ENCODE measurements at regions not wholly inside any gene's neighbourhood (a gene's known extent, or its start where the extent isn't known, plus 50 kb on each side); places are given as distances from the start of the nearest gene placed in this dataset.

DNA sequence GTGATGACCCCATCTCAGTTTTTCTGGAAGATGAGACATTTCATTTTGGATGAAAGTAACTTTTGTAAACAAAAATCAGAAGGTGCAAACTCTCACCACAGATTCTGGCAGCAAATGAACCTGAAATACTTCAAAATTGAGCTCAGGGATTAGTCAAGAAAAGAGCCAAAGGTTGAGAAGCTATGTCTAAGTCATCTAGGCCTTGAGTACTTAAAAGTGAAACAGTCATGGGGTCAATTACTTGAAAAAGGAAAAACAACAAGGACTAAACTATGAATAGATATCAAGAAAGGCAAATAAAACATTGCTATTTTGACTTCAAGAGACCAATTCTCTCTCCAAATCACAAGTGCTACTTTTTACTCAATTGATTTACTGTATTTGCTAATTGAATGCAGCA, 285.1 kb downstream of the RBM43 start:
- DNase-seq (ENCODE audit: low spot score) = no peak

DNA sequence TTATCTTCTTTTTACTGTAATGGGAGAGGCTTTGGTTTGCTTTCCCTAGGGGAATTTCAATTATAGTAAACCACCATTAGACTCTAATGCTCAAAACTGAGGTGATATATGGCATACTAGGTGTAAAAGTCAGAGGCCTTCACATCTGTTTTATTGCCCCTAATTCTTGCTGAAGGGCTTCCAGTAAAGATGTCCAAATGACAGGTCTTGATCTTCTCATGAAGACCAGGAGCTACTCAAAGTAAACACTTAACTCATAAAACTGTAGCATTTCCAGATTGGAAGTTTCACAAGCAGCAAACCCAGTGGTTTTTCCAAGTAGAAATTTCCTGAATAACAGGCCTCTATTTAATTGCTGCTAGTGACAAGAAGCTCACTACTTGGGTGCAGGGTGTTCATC, 286.8 kb downstream of the RBM43 start:
- no peak for DNase-seq (ENCODE audit: low spot score)

DNA sequence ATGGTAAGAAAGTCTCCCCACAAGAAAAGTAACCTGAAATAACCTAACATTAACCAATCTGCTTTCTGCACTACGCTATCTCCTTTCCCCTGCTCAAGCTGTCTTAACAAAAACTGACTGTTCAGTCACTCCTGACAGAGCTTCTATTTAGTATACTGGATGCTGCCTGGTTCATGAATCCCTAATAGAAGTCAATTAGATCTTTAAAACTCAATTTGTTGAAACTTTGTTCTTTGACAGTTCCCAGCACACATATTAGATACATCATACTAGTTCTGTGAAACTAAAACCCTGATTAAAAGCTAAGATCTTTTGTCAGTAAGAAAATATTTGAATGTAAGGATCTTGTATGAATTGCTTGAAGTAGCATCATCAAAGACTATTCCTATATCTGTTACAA, 287.4 kb downstream of the RBM43 start:
- no peak for DNase-seq (ENCODE audit: low spot score)

DNA sequence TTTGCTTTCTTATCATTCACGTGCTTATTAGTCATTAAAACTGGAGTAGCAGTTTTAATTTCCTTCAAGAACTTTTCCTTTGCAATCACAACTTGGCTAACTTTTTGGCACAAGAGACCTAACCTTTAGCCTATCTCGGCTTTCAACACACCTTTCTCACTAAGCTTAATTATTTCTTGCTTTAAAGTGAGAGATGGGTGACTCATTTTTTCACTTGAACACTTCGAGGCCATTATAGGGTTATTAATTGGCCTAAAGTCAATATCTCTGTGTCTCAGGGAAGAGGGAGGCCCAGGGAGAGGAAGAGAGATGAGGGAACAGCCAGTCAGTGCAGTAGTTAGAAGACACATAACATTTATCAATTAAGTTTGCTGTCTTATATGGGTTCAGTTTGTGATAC, 289.8 kb downstream of the RBM43 start:
- DNase-seq (ENCODE audit: low spot score) = no peak

DNA sequence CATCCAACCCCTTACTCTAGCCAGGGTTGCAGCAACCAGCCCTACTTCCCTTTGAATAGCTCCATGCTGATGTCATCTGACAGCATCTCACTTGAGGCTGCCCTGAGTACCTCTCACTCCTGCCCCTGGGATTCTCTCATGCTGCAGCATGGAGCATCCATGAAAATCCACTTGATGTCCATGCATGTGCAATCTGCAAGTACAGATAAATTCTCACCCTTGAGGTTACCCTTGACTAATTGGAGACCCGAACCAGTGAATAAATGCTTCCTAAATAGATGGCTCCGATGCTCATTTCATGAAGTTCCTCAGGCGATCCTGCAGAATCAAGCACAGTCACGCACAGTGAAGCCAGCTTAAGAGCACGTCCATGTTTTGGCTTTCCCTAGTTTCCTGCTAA, 298.3 kb downstream of the RBM43 start:
- no peak for DNase-seq (ENCODE audit: low spot score)

DNA sequence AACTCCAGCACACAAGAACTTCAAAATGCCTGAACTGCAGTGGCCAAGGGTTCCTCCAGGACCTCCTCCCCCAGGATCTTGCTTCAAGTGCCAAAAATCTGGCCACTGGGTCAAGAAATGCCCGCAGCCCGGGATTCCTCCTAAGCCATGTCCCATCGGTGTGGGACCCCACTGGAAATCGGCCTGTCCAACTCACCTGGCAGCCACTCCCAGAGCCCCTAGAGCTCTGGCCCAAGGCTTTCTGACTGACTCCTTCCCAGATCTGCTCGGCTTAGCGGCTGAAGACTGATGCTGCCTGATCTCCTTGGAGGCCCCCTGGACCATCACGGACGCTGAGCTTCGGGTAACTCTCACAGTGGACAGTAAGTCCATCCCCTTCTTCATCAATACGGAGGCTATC, 306.4 kb downstream of the RBM43 start:
- DNase-seq (ENCODE audit: low spot score) = no peak

DNA sequence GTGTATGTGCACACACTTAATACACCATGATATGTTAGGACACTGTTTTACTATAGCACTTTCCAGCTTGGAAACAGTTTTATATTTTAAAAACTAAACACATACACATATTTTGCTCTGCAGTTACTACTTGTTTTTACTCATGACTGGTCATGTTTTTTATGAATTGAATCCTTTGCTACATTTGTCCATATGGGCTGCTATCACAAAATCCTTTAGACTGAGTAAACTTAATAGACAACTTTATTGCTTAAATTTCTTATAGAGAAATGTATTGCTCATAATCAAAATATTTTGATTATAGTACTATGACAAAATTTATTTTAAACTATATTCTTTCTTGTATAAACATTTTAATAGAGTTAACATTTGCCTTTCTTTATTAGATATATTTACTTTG, 314.8 kb downstream of the RBM43 start:
- DNase-seq (ENCODE audit: low spot score) = no peak

DNA sequence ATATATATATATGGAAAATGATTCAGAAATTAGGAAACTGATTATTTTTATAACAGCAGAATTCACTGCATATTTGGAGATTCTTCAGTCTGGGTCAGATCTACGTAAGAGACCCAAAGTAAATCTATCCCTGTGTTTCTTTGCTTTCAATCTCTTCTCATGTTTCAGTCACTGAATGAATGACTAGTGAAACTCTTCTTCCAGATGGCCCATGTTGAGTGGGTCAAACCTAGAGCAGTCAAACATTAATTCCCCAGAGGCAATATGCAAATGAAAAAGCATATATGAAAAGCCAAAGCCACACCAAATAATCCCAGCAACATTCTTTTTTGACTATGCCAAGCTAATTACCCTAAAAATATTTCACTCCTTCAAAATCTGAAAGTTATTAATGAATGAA, 317.3 kb downstream of the RBM43 start:
- no peak for DNase-seq (ENCODE audit: low spot score)

DNA sequence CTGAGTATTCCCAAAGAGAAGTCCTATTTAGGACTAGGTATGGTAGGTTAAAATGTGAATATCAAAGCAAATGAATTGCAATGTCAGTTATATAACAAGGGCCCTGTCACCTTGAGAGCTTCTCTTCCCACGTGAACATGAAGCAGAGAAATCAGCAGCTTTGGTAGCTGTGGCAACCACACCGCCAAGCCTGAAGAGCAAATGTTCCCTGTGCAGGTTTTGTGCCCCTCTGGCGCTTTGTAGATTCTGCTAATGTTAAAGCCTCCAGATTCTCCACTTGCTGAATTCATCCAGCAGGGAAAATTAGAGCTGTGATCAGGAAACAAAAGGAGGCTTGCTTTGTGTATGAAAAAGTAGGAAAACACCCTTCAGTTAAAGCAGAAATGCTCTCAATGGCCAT, 322.6 kb downstream of the RBM43 start:
- no peak for DNase-seq (ENCODE audit: low spot score)

DNA sequence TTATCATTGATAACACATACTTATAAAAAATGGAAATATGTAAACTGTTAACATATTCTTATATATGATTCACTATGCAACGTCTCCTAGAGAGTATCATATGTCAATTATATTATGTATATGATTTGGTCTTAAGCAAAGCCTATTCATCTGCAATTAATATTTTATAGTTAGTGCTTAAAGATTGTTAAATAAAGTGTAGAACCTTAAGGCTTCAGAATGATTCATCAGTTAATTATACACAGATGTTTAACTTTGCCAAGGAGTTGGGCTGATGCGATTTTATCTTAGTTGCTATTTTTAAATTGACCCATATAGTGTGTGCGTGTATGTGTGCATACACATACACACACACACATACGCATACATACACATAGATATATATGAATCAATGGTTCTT, 323.1 kb downstream of the RBM43 start:
- DNase-seq (ENCODE audit: low spot score) = no peak

DNA sequence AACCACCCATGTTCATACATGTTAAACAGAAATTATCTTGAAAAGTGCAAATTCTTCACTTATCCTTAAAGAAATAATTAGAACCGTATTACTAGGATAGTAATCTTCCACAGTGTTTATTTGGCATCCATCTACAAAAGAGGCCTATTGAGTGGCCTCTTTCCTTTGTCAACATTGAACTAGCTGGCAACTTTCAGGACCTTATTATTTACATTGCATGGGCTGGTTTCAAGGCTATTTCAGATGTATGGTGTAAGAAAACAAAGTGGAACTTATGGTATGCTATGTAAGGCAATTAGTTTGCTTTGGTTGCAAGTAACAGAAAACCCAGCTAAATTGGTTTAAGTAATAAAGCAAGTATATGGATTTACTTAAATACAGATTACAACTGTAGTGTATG, 324.6 kb downstream of the RBM43 start:
- DNase-seq (ENCODE audit: low spot score) = peak; percentile 15

DNA sequence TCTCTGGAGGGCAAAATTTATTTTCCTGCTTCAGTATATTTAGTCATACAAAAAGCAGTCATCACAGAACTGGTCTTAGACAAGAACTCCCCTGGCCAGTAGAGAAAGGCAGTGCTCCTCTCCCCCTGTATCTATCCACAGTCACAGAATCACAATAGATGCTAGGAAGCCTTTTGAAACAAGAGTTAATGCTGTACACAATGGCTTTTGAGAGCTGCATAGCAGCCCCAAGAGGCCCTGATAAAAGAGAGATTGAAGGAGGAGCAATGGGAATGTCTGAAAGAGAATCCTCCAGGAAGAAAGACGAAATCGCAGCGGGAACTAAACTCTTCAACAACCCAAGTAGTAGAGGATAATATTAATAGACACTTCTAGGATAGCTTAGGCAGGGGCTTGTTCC, 330.2 kb downstream of the RBM43 start:
- DNase-seq (ENCODE audit: low spot score) = no peak

DNA sequence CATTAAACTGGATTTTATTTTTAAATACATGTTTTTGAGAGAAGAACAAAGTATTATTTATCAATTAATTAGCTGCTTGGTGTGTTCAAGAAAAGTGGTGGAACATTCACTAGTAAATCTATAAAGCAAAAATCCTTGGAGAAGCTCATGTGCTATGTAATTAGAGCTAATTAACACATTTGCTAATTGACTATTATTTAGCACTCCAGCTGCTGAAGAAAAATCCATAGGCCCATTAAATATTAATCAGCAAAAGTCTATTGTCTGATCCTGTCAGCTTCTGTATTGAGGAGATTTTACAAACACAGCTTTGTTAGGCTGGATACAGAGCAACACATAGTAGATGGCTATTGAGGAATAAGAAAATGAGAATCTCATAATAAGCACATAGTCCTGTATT, 336.1 kb downstream of the RBM43 start:
- no peak for DNase-seq (ENCODE audit: low spot score)

DNA sequence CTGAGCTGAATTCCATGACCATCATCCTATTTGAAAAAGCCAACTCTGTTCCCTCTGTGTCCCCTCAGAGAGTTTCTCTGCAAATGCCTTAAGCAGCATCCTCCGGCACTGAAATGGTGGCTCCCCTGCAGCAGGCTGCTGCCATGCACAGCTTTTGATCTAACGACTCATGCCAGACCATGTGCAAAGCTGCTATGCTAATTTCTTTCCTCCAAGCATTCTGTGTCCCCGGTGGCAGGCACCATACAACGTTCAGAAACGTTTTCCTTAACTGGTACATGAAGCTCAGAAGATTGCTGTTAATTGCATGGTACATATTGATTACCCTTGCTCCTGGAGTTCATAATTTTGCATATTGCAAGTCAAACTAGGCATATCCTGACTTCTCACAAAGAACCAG, 336.8 kb downstream of the RBM43 start:
- DNase-seq (ENCODE audit: low spot score) = no peak

DNA sequence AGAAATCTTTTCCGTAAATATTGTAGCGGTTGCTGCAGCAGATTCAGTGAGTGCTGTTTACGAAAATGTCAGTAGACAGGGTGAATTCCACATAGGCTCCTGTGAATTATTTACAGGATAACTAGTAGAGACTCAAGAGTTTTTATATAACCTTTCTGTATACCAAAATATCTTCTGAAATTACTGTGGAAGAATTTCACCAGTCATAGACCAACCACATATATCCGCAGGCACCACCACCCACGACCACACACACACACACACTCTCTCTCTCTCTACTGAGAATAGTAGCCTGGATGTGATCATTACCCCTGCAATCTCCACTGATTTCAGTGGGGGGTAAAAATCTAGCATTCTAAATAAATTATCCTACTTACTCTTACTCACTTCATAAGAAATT, 341.8 kb downstream of the RBM43 start:
- DNase-seq (ENCODE audit: low spot score) = no peak

DNA sequence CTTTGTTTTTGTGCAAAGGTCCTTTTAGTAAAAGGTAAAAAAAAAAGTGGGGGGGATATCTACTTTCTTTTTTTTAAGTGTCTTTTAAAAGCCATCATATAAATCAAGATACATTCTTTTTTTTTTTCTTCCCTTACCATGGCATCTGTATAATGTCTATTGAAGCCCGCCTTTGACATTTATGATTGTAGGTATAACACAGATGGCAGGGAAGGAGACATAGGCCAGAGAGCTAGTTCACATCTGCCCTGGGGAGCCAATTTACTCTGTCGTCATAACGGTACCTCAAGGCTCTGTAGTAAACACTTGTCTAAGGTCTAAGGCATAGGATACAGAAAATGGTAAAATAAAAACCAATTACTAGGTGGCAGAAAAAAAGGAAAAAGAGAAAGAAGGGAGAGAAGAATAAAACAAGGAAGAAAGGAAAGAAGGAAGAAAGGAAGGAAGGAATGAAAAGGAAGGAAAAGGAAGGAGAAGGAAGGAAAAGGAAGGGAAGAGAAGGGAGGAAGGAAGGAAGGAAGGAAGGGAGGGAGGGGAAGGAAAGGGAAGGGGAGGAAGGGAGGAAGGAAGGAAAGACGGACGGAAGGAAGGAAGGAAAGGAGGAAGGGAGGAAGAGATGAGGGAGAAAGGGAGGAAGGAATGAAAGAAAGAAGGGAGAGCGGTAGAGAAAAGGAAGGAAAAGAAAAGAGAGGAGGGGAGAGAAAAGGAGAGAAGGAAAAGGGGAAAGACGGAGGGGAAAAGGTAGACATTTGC, 343.5 kb downstream of the RBM43 start:
- no peak for DNase-seq (ENCODE audit: low spot score)

DNA sequence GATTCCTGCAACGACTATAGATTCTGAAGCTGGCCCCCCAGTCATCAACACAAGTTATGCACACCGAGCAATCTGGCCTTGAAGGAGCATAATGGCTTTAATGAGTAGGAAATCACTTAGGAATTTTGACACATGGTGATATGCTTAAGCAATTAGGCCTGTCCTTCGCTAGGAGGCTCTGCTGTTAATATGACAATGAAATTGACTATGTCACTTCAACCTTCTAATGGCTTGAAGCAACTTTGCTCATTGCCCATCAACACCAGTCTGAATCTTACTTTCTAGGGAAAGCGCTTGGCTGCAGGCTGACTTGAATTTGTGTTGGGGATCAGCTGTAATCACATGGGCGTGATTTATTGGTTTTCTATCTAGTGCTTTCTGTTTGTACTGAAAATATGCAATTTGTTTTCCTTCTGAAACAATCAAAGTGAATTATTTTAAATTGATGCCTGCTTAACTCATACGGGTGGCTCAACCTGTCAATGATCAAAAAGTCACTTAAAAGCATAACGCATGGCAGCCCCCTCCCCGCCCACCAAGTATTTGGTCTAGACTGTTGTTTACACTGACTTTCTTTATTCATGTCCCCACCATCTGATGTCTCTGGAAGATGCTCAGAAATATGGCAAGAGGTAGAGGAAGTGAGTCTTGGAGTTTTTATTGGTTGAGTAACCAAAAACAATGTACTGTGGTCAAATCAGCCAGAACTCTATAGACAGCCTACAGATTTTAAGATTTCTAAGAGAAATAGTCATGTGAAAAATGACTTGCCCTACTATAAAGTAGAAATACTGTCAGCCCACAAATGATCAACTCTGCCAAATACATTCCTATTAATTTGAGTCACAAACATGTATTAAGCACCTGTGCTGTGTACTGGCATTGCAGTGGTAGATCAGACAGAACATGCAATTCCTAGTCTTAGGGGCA, 344.9 kb downstream of the RBM43 start:
- no peak for DNase-seq (ENCODE audit: low spot score)

DNA sequence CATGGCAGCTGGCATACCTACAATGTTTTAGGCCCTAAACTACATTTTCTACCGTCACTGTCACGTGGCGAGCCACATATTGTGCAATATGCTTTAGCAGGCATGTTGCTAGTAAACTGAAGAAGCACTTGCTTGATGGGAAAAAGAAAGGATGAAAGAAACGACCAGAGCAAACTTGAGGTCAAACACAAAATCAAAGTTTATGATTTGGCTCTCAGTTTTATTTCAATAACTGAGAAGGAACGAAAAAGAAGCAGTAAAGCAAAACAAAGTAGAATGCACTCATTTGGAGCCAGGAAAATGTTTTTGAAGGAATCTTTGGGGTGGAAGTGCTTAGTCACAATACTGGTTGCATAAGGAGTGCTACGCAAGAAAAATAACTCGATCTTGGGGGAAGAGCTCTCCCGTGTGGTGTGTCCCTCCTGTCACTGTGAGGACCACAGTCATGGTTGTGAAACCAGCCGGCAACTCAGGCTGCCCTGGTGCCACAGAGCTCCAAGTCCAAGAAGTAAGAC, 349.8 kb downstream of the RBM43 start:
- DNase-seq (ENCODE audit: low spot score) = peak; percentile 28

DNA sequence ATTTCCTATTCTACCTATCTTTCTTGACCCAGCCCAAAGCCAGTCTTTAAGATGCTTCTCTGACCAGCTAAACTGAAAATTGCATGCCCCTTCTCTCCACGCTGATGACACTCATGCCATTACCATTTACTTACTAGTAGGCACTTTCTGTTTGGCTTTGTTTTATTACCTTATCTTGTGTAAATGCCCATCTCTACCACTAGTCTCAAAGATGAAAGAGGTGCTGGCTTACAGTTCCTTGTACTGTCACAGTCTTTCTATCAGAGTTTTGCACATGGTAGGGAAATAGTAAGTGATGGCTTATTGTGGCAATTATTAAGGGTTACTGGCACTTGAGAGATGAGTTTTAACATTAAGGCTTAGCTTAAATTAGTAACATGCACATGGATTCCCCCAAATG, 352.1 kb downstream of the RBM43 start:
- DNase-seq (ENCODE audit: low spot score) = peak; percentile 7

DNA sequence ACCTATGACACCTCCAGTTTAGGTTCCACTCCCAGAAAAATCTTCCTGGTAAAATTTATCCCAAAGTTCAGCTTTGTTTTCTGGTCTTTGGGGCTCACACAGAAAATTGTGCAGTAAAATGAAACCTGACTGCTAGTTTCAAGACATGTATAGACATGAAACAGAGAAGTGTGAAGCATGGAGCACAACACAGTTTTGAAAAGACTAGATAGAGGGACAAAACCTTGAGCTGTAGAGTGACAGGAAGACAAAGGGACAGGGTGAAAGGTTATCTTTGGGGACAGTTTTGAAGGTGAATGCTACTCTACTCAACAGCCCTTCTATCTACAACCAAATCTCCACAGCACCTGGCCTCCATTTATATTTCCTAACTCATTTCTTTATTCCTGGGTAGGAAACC, 352.6 kb downstream of the RBM43 start:
- no peak for DNase-seq (ENCODE audit: low spot score)

DNA sequence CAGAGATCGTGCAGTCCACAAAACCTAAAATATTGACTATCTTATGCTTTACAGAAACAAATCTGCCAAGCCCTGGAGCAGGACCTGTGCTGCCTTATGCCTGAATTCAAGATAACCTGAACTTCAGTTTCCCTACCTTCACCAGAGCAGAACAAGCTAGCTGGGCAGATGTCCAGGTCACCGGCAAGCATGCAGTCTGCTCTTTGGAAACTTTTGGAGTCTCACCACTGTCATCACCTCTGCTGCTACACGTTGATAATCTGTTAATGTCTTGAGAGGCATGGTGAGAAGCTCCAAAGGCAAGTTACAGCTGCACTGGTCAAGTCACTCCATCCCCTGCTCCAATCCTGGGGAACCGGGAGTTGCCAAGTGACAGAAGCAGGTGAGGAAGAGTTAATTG, 354.2 kb downstream of the RBM43 start:
- DNase-seq (ENCODE audit: low spot score) = no peak

DNA sequence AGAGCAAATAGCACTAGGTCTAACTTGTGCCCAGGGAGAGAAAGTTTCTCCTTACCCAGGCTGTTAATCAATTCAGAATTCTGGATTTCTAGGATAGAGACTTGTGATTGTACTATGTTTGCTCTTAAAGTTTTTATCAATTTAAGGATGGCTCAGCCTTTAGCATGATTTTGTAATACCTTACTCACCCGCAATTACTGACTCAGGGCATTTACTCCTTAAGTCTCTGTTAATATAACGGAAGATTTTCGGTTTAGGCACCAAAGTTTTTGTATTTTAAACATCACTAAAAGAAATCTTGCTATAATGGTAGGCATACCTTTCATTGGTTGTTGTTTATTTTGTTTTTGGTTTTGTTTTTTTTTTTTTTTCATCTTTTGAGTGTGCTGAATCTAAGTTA, 358.2 kb downstream of the RBM43 start:
- DNase-seq (ENCODE audit: low spot score) = no peak

DNA sequence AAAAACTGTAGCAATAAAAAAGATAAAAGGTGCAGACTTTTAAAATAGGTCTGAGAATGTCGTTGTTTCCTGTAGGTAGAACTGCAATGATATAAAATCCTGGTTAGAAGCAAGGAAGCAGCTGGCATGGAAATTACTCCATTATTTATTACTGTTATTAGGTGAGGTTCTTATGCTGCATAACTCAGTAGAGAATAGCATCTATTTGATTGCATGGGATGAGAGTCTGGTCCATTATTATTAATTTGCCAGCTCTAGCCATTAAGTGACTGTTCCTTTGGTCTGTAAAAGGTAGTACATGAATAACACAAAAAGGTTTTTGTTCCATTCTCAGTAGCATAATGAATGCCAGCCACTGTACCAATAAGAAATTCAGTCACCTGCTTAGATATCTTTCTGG, 358.6 kb downstream of the RBM43 start:
- no peak for DNase-seq (ENCODE audit: low spot score)
